ENCODE measurements at regions not wholly inside any gene's neighbourhood (a gene's known extent, or its start where the extent isn't known, plus 50 kb on each side); places are given as distances from the start of the nearest gene placed in this dataset.

DNA sequence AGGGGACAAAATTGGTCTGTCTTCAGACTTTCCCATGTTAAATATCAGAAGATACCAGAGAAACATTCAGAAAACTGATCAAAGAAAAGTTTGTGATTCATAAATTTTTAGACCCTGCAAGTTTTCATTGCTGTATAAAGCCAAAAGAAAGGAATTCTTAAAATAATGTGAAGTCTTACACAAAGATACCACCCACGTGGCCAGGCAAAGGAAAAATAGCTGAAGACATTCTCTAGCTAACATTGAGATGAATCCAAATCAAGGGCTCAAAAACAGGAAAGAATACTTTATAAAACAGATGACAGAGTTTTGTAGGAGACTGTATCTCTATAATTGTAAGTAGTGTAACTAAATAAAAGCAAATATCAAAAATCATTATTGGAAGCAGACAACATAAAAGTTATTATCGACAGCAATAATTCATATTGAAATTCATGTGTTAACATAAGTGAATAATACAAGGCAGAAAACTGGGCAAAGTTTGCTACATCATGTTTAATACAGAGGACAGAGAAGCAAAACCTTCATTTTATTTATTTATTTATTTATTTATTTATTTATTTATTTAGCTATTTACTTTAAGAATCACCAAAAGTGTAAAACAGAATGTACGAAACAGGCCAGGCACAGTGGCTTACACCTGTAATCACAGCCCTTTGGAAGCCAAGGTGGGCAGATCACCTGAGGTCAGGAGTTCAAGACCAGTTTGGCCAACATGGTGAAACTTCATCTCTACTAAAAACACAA is 204.6 kb upstream of the SLIT2 start:
- WGBS, result 75% methylated on average over 3 of the region's 3 CpGs
- intact Hi-C loops (cut with DNase I), result no loop called here
- no peak for ATAC-seq

DNA sequence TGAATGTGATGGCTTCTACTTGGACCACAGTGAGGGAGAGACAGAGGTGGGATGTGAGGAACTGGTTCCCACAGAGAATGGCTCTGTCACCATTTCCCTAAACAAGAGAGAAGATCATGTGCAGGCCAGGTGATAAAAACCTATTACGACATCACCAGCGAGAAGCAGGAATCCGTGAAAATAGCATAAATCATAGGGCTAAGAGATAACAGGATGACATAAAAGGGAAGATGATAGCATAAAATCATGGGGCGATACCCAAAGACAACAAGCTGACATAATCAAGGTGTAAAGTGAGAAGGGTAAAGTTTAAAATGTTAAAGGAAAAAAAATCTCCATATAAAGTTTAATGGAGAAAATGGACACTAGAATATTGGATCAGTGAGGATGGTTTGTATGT is 205.5 kb upstream of the SLIT2 start:
- no peaks in the 10 kb centered on the region for H3K4me1 ChIP-seq (ENCODE audit: control insufficient read depth, insufficient read depth, low read length)
- H3K4me3 ChIP-seq (ENCODE audit: low read length), result no peak overlapping the region
- ATAC-seq, result no peak
- 82% methylated on average over 4 of the region's 4 CpGs for WGBS
- H3K27ac ChIP-seq (ENCODE audit: low read length), result no peak overlapping the region
- H3K27me3 ChIP-seq (ENCODE audit: control insufficient read depth, insufficient read depth), result no peaks in the 10 kb centered on the region
- DNase-seq, result no peak
- intact Hi-C loops (cut with DNase I), result no loop called here
- no peaks in the 10 kb centered on the region for H3K9me3 ChIP-seq (ENCODE audit: control insufficient read depth, low read length)

More for the DNA sequence above, 204.6 kb upstream of the SLIT2 start:
- Histone ChIP-seq H3K4me3 (ENCODE audit: low read length) (no peak overlapping the region), H3K27me3 (ENCODE audit: control insufficient read depth, insufficient read depth) (no peaks in the 10 kb centered on the region), H3K4me1 (ENCODE audit: control insufficient read depth, insufficient read depth, low read length) (no peaks in the 10 kb centered on the region), H3K9me3 (ENCODE audit: control insufficient read depth, low read length) (no peaks in the 10 kb centered on the region), H3K27ac (ENCODE audit: low read length) (no peak overlapping the region)
- DNase-seq, result no peak

DNA sequence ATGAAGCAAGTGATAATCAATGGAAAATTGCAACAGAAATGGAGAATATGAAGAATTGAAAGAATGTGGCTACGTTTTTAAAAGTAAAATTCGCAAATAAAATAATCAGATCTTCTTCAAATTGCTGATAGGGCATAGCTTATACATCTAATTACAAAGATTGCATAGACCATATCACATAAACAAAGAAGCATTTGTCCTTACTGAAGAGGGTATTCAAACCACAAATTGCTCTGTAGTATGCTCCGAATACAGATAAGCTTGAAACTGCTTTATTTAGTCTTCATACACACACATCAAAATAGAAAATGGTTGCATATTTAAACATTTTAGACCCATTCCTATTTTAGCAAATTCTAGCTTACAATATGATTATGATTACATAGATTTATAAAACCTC is 206.7 kb upstream of the SLIT2 start:
- intact Hi-C loops (cut with DNase I), result no loop called here
- ATAC-seq (no peak), DNase-seq (no peak)
- no peaks in the 10 kb centered on the region for H3K9me3 ChIP-seq (ENCODE audit: control insufficient read depth, low read length)
- 75% methylated on average over 3 of the region's 3 CpGs for WGBS
- H3K27ac ChIP-seq (ENCODE audit: low read length), result no peak overlapping the region
- H3K4me1 ChIP-seq (ENCODE audit: control insufficient read depth, insufficient read depth, low read length), result no peaks in the 10 kb centered on the region
- H3K4me3 ChIP-seq (ENCODE audit: low read length), result no peak overlapping the region
- no peaks in the 10 kb centered on the region for H3K27me3 ChIP-seq (ENCODE audit: control insufficient read depth, insufficient read depth)

DNA sequence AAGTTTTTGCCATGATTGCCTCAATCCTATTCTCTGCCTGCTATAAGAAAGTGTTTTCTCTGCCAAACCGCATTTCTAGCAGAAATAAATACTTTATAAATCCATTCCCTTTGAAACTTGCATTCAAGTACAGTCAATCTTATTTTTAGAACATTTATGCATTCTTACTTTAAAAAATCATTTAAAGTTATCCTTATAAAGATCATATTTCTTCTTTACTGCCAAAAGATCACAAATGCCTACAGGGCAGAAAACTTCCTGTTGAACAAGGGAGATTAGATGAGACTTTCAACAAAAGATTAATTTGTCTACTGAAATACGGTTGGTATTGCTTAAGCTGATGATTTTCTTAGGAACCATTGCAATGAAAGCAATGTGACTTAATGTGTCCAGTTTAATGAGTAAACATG is 207.2 kb upstream of the SLIT2 start:
- intact Hi-C loops (cut with DNase I), result no loop called here
- Histone ChIP-seq H3K27me3 (ENCODE audit: control insufficient read depth, insufficient read depth) (no peaks in the 10 kb centered on the region), H3K4me1 (ENCODE audit: control insufficient read depth, insufficient read depth, low read length) (no peaks in the 10 kb centered on the region), H3K9me3 (ENCODE audit: control insufficient read depth, low read length) (no peaks in the 10 kb centered on the region), H3K4me3 (ENCODE audit: low read length) (no peak overlapping the region), H3K27ac (ENCODE audit: low read length) (no peak overlapping the region)
- ATAC-seq, result no peak
- WGBS, result 51% methylated on average over 2 of the region's 2 CpGs
- DNase-seq, result no peak

DNA sequence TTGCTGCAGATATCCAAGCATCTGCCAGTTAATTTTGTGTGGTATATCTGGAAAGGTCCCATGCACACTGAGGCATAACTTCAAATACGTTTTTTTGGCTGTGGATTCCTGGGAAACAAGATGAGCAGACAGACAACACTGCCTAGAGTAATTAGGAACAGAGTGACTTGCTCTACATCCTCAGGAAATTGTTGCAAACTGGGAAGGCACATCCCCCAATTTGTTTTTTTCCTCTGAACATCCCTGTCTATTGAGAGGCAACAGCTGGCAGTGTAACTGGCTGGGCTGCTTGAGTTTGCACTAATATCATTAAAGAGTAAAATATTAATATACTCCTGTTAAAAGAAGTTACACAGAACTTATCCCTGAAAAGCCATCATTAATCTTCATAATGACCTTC is 207.7 kb upstream of the SLIT2 start:
- Histone ChIP-seq H3K9me3 (ENCODE audit: control insufficient read depth, low read length) (no peaks in the 10 kb centered on the region), H3K4me3 (ENCODE audit: low read length) (no peak overlapping the region), H3K4me1 (ENCODE audit: control insufficient read depth, insufficient read depth, low read length) (no peaks in the 10 kb centered on the region), H3K27ac (ENCODE audit: low read length) (no peak overlapping the region), H3K27me3 (ENCODE audit: control insufficient read depth, insufficient read depth) (no peaks in the 10 kb centered on the region)
- 27% methylated on average over 1 of the region's 1 CpG for WGBS
- no peak for ATAC-seq
- DNase-seq, result no peak
- intact Hi-C loops (cut with DNase I), result no loop called here

DNA sequence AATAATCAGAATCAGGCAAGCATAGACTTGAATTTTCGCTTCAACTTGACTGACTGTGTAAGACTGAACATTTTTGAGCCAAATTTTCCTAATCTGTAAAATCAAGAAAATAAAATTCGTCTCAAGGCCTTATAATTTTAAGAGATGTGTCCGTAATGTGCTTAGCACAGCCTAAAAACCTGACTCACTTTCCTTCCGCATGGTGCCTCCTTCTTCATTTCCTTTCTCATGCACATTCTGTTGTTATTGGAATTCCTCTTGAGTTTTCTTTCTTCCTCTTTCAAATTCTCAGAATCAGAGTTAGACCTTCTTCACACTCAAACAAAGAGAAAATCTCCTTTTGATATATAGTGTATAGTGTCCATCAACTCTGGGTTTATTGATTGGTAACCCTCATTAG is 208.9 kb upstream of the SLIT2 start:
- 77% methylated on average over 4 of the region's 4 CpGs for WGBS
- Histone ChIP-seq H3K27ac (ENCODE audit: low read length) (no peak overlapping the region), H3K4me3 (ENCODE audit: low read length) (no peak overlapping the region), H3K9me3 (ENCODE audit: control insufficient read depth, low read length) (no peaks in the 10 kb centered on the region), H3K4me1 (ENCODE audit: control insufficient read depth, insufficient read depth, low read length) (no peaks in the 10 kb centered on the region), H3K27me3 (ENCODE audit: control insufficient read depth, insufficient read depth) (no peaks in the 10 kb centered on the region)
- intact Hi-C loops (cut with DNase I), result no loop called here
- ATAC-seq (no peak), DNase-seq (no peak)

DNA sequence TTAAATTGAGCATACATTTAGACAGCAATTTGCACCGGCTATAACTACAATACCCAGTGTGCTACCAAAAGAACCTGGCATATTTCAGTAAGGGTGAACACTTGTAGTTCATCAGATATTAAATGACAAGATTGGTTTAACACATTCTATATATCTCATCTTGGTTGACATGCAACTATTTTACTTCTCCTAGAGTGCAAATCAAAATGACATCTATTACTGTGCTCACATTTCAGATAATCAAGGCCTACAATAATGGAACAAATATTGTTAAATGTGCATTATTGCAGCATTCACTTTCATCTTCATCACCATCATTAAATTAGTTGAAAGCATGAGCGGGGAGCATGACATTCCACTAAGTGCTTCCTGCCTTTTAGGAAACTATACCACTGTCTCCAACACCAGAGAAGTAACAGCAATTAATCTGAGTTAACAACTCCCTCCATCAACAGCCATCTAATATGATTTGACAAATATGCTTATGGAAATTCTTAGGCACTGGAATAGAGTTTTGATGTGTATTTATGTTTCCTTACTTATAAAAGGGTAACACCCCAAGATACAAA is 209.8 kb upstream of the SLIT2 start:
- H3K27ac ChIP-seq (ENCODE audit: low read length), result no peak overlapping the region
- no peaks in the 10 kb centered on the region for H3K4me1 ChIP-seq (ENCODE audit: control insufficient read depth, insufficient read depth, low read length)
- H3K27me3 ChIP-seq (ENCODE audit: control insufficient read depth, insufficient read depth), result no peaks in the 10 kb centered on the region
- ATAC-seq, result no peak
- 90% methylated on average over 2 of the region's 2 CpGs for WGBS
- no peak for DNase-seq
- intact Hi-C loops (cut with DNase I), result no loop called here
- H3K4me3 ChIP-seq (ENCODE audit: low read length), result no peak overlapping the region
- no peaks in the 10 kb centered on the region for H3K9me3 ChIP-seq (ENCODE audit: control insufficient read depth, low read length)

DNA sequence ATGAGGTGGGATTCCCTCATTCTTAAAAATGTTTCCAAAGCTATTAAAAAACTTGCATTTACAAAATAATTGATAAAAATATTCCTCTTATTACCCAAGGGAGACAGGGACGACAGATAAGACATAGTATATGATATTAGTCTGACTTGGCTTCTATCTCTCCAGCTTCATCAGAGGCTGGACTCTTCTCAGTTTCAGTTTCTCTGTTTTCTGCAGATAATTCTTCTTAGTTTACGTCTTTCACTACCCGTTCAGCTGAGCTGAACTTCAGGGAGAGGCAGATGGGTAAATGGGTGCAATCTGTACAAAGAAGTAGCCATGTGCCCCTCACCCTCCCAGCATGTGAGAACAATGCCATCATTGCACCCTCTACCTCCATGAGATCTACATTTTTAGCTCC is 214.0 kb upstream of the SLIT2 start:
- Histone ChIP-seq H3K27me3 (ENCODE audit: control insufficient read depth, insufficient read depth) (no peaks in the 10 kb centered on the region), H3K4me1 (ENCODE audit: control insufficient read depth, insufficient read depth, low read length) (no peaks in the 10 kb centered on the region), H3K4me3 (ENCODE audit: low read length) (no peak overlapping the region), H3K9me3 (ENCODE audit: control insufficient read depth, low read length) (no peaks in the 10 kb centered on the region), H3K27ac (ENCODE audit: low read length) (no peak overlapping the region)
- no peak for ATAC-seq
- 54% methylated on average over 3 of the region's 3 CpGs for WGBS
- intact Hi-C loops (cut with DNase I), result no loop called here
- DNase-seq, result no peak

DNA sequence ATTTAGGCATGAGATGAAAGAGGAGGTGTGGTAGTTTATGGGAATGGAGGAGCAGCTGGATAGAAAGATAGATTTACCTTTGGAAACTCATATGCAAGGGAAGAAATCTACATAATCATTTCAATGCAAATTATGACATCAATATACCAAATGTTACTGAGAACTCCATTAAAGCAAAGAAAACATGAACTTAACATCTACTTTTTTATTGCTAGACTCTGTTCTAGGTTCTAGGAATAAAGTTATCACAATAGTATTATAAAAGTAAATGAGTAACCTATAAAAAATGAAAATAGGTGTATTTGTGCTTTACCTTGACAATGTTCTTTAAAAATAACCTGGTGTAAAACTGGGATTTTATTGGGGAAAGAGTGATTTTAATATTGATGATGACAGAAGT is 221.6 kb upstream of the SLIT2 start:
- no peak overlapping the region for H3K4me3 ChIP-seq (ENCODE audit: low read length)
- no peaks in the 10 kb centered on the region for H3K9me3 ChIP-seq (ENCODE audit: control insufficient read depth, low read length)
- intact Hi-C loops (cut with DNase I), result no loop called here
- no peak for DNase-seq
- H3K27me3 ChIP-seq (ENCODE audit: control insufficient read depth, insufficient read depth), result no peaks in the 10 kb centered on the region
- no peaks in the 10 kb centered on the region for H3K4me1 ChIP-seq (ENCODE audit: control insufficient read depth, insufficient read depth, low read length)
- no peak overlapping the region for H3K27ac ChIP-seq (ENCODE audit: low read length)
- ATAC-seq, result no peak

DNA sequence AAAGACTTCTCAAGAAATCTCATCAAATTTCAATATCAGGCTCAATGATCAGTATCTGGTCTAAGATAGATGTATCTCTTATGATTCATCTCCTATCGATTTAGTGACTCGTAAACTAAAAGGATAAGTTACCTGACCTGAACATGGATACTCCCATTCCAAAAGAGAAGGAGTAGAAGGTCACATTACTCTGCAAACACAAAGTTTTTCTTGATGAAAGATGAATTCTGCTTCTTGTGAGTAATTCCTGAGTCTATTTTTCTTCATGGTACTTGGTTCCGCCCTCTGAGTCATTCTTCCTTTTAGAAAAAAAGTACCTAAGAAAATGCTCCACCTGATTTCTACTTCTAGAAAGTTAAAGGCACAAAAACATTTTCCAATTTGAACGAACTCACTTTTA is 223.1 kb upstream of the SLIT2 start:
- Histone ChIP-seq H3K4me1 (ENCODE audit: control insufficient read depth, insufficient read depth, low read length) (no peaks in the 10 kb centered on the region), H3K4me3 (ENCODE audit: low read length) (no peak overlapping the region), H3K9me3 (ENCODE audit: control insufficient read depth, low read length) (no peaks in the 10 kb centered on the region), H3K27ac (ENCODE audit: low read length) (no peak overlapping the region), H3K27me3 (ENCODE audit: control insufficient read depth, insufficient read depth) (no peaks in the 10 kb centered on the region)
- ATAC-seq (no peak), DNase-seq (no peak)
- WGBS, result 81% methylated on average over 4 of the region's 4 CpGs
- intact Hi-C loops (cut with DNase I), result no loop called here

DNA sequence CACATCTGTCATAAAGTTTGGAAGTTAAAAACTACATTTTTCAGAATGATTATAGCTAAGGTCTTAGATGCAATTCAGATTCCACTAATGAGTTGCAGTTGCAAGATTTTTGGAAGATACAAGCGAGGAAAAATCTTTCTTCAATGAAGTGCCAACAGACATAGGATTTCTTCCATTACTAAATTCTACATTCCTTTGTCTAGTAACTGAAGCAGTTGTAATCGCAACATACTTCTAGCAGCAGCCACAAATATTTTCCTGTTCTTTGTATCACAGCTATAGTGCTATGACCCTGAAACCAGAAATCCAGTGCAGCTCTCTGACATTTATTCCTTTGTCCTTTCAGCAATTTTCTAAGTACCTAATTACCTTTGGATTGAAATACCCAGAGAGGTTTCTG is 225.2 kb upstream of the SLIT2 start:
- ATAC-seq (no peak), DNase-seq (no peak)
- intact Hi-C loops (cut with DNase I), result no loop called here
- Histone ChIP-seq H3K4me1 (ENCODE audit: control insufficient read depth, insufficient read depth, low read length) (no peaks in the 10 kb centered on the region), H3K9me3 (ENCODE audit: control insufficient read depth, low read length) (no peaks in the 10 kb centered on the region), H3K27me3 (ENCODE audit: control insufficient read depth, insufficient read depth) (no peaks in the 10 kb centered on the region), H3K4me3 (ENCODE audit: low read length) (no peak overlapping the region), H3K27ac (ENCODE audit: low read length) (no peak overlapping the region)
- 76% methylated on average over 2 of the region's 2 CpGs for WGBS

DNA sequence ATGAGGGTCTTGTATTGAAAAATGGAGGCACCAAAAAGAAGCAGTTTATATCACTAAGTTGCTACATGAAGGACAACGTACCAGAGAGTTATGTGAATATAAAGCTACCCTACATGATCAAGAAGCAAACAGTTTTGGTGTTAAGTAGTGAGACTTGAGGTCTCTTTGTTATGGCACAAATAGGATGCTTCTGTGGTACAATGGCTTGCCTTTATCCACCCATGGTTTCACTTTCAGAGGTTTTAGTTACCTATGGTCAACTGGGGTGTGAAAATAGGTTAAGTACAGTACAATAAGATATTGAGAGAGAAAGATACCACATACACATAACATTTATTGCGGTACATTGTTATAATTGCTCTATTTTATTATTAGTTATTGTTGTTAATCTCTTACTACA is 229.2 kb upstream of the SLIT2 start:
- H3K4me1 ChIP-seq (ENCODE audit: control insufficient read depth, insufficient read depth, low read length), result no peaks in the 10 kb centered on the region
- no peak overlapping the region for H3K4me3 ChIP-seq (ENCODE audit: low read length)
- H3K27ac ChIP-seq (ENCODE audit: low read length), result no peak overlapping the region
- DNase-seq, result no peak
- H3K9me3 ChIP-seq (ENCODE audit: control insufficient read depth, low read length), result no peaks in the 10 kb centered on the region
- no peaks in the 10 kb centered on the region for H3K27me3 ChIP-seq (ENCODE audit: control insufficient read depth, insufficient read depth)
- intact Hi-C loops (cut with DNase I), result no loop called here
- no peak for ATAC-seq
- 86% methylated on average over 2 of the region's 2 CpGs for WGBS

All from right cardiac atrium (tissue), 5 donors.